ENCODE measurements at regions not wholly inside any gene's neighbourhood (a gene's known extent, or its start where the extent isn't known, plus 50 kb on each side); places are given as distances from the start of the nearest gene placed in this dataset.

DNA sequence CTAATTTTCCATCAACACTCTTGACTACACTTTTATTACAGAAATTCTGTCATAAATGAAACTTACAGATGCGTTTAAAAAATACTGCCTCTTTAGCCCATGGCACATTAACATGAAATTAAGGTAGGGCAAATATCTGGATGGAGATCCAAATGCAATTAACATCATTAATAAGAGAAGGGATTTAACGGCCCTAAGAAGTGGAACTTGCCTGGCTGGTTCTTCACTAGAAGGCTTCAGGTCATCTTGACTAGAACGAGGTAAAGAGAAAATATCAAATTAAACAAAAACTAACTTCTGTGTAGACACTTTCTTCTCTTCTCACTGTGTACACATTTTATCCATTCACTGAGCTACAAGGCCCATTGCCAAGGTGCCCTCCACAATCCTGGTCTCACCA, 1093.4 kb downstream of the EFNB2 start:
- Histone ChIP-seq H3K4me1 (no peaks in the 10 kb centered on the region), H3K9me3 (no peaks in the 10 kb centered on the region), H3K27me3 (ENCODE audit: low read depth) (no peaks in the 10 kb centered on the region), H3K27ac (no peak overlapping the region), H3K36me3 (no peaks in the 10 kb centered on the region), H3K4me3 (no peak overlapping the region)
- TF ChIP-seq, protein P1, sequence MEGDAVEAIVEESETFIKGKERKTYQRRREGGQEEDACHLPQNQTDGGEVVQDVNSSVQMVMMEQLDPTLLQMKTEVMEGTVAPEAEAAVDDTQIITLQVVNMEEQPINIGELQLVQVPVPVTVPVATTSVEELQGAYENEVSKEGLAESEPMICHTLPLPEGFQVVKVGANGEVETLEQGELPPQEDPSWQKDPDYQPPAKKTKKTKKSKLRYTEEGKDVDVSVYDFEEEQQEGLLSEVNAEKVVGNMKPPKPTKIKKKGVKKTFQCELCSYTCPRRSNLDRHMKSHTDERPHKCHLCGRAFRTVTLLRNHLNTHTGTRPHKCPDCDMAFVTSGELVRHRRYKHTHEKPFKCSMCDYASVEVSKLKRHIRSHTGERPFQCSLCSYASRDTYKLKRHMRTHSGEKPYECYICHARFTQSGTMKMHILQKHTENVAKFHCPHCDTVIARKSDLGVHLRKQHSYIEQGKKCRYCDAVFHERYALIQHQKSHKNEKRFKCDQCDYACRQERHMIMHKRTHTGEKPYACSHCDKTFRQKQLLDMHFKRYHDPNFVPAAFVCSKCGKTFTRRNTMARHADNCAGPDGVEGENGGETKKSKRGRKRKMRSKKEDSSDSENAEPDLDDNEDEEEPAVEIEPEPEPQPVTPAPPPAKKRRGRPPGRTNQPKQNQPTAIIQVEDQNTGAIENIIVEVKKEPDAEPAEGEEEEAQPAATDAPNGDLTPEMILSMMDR (IDR thresholded peaks at IDR 0.05), result no peak
- intact Hi-C loops (cut with DNase I), result no loop called here
- ATAC-seq (no peak), DNase-seq (no peak)

GRCh38 chr13:105441051-105441750, 1094.3 kb downstream of the EFNB2 start:
- H3K4me3 ChIP-seq, result no peak overlapping the region
- DNase-seq (no peak), ATAC-seq (no peak)
- no peaks in the 10 kb centered on the region for H3K36me3 ChIP-seq
- no peaks in the 10 kb centered on the region for H3K9me3 ChIP-seq
- no peaks in the 10 kb centered on the region for H3K27me3 ChIP-seq (ENCODE audit: low read depth)
- H3K4me1 ChIP-seq, result no peaks in the 10 kb centered on the region
- TF ChIP-seq, protein P1 (IDR thresholded peaks at IDR 0.05), result no peak
- intact Hi-C loops (cut with DNase I), result no loop called here
- H3K27ac ChIP-seq, result no peak overlapping the region

DNA sequence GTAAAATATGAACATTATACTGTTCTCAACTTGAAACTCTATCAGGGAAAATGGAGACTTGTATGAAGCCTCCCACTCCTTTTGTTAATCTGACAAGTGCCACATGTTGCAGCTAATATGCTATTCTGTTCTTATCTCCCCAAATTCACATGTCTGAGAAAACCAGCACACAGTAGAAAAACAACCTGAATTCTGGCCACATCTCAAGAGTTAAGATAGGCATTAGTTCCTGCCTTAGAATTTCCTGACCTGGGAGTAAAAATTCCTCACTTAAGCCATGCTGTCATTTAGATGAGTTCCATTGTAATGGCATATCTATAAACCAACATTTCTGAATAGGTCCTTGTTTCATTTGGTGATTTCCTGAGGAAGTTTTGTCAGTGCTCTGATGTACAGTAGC, 1098.5 kb downstream of the EFNB2 start:
- Histone ChIP-seq H3K4me1 (no peaks in the 10 kb centered on the region), H3K9me3 (no peaks in the 10 kb centered on the region), H3K27ac (no peak overlapping the region), H3K36me3 (no peaks in the 10 kb centered on the region), H3K27me3 (ENCODE audit: low read depth) (no peaks in the 10 kb centered on the region), H3K4me3 (no peak overlapping the region)
- TF ChIP-seq, protein P1 (IDR thresholded peaks at IDR 0.05), result no peak
- DNase-seq (no peak), ATAC-seq (no peak)
- intact Hi-C loops (cut with DNase I), result no loop called here

- no peaks in the 10 kb centered on the region for H3K36me3 ChIP-seq
- no peak overlapping the region for H3K27ac ChIP-seq
- DNase-seq, result no peak
- intact Hi-C loops (cut with DNase I), result no loop called here
- H3K27me3 ChIP-seq (ENCODE audit: low read depth), result no peaks in the 10 kb centered on the region
- TF ChIP-seq, protein P1 (IDR thresholded peaks at IDR 0.05), result no peak
- no peaks in the 10 kb centered on the region for H3K4me1 ChIP-seq
- no peak overlapping the region for H3K4me3 ChIP-seq
- ATAC-seq, result no peak
- no peaks in the 10 kb centered on the region for H3K9me3 ChIP-seq
Measured at GRCh38 chr13:105432438-105432837, 1103.0 kb downstream of the EFNB2 start.

- H3K27me3 ChIP-seq (ENCODE audit: low read depth), result no peaks in the 10 kb centered on the region
- ATAC-seq (no peak), DNase-seq (no peak)
- no peak overlapping the region for H3K4me3 ChIP-seq
- intact Hi-C loops (cut with DNase I), result no loop called here
- H3K9me3 ChIP-seq, result no peaks in the 10 kb centered on the region
- H3K27ac ChIP-seq, result no peak overlapping the region
- H3K36me3 ChIP-seq, result no peaks in the 10 kb centered on the region
- no peaks in the 10 kb centered on the region for H3K4me1 ChIP-seq
- TF ChIP-seq, protein P1 (IDR thresholded peaks at IDR 0.05), result no peak
Measured at GRCh38 chr13:105428811-105429210, 1106.7 kb downstream of the EFNB2 start.
